GM23248 (cell line): ENCODE measurements at regions not wholly inside any gene's neighbourhood (a gene's known extent, or its start where the extent isn't known, plus 50 kb on each side); places are given as distances from the start of the nearest gene placed in this dataset.

ENCODE experiments used
- EZH2 ChIP-seq: fragments of 200-600 bp; sonication (generic); IDR thresholded peaks from 2 replicates; pipeline ENCODE4 v1.6.1; 2018; ENCODE audit warnings: antibody characterized with exemption, mild to moderate bottlenecking; ENCODE audit not compliant: insufficient read depth, poor library complexity, severe bottlenecking
- EZH2phosphoT487 ChIP-seq: fragments of 200-600 bp; sonication (generic); IDR thresholded peaks from 2 replicates; pipeline ENCODE4 v1.6.1; 2018; ENCODE audit warnings: antibody characterized with exemption, moderate library complexity, mild to moderate bottlenecking, low read depth; ENCODE audit not compliant: insufficient read depth

DNA sequence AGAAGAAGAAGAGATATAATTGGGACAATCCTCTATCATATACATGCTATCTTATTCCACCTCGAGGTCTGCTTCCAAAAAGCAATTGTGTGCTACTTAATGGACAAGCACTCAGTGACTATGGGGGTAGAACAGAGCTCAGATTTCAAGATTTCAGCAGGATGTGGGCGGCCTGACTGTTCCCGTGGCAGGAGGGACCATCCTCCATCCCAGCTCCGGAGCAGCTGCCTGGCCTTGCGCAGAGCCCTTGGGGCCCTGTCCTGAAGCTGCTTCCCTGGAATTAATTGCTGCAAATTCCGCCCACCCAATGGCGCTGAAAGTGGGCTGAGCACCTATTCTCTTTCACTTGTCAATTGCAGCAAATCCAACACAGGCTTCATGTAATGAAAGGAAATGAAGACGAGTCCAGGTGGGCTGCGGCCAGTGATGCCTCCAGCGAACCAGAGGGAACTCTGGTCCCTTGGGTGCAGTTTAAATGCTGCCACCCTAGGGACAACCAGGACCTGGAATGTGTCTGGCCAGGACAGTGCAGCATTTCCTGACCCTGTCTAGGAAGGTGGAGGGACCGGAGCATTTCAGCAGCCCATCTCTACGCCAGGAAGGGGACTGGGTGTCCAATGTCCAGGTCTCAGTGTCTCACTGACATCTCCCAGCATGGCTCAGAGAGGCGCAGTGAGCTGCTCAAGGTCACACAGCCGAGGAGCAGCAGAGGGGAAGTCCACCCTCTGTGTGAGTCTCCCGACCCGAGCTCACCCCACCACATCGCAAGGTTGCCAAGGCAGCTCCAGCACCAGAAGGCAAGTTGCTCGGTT lies 50.5 kb upstream of the FCN1 start:
- TF ChIP-seq EZH2 (no peak), EZH2phosphoT487 (no peak)
